Brain pericyte (primary cell): ENCODE measurements at regions not wholly inside any gene's neighbourhood (a gene's known extent, or its start where the extent isn't known, plus 50 kb on each side); places are given as distances from the start of the nearest gene placed in this dataset.
"Not testable (repeated sequence)": the region's sequence is repeated elsewhere in the genome, so short reads cannot be mapped to it uniquely, and the experiment has no call there.

Source experiments
- DNase-seq: peaks from one replicate; pipeline ENCODE4 v3.0.0-alpha.2; 2012; ENCODE audit warnings: low read depth, low spot score

DNA sequence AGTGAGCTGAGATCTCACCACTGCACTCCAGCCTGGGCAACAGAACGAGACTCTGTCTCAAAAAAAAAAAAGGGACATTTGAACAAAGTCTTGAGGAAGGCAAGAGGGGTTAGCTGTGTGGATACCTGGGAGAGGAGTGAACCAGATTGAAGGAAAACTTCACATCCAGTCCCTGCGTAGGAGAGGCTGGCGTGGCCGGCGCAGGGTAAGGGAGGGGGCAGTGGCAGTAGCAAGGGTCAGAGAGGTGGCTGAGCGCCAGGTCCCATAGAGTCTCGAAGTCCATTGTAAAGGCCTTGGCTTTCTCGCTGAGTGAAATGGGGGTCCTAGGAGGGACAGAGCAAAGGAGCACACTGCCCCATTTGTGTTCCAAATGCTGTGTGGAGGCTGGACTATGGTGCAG, 171.8 kb upstream of the WSCD1 start:
- no peak for DNase-seq

GRCh38 chr17:5899496-5900195, 170.5 kb upstream of the WSCD1 start:
- DNase-seq, result no peak

DNA sequence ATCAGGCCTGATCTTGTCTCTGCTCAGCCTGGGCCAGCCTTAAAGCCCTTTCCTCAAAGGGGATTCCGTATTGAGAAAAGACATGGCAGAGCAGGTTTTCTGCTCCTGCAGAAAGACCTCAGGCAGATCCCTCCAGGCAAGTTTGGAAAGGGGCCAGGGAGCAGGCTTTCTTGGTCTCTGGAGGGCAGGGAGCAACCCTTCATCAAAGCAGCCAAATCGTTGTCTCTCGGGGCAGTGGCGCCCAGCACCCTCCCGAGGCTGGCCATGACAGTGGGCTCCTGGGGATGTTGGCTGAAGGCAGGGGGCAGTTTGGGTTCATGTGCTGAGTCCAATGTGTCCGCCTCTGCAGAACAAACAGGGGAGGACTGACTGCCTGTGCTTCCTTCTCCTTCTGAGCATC, 168.4 kb upstream of the WSCD1 start:
- DNase-seq, result no peak

GRCh38 chr17:5902181-5903140, 167.7 kb upstream of the WSCD1 start:
- DNase-seq, result no peak

DNA sequence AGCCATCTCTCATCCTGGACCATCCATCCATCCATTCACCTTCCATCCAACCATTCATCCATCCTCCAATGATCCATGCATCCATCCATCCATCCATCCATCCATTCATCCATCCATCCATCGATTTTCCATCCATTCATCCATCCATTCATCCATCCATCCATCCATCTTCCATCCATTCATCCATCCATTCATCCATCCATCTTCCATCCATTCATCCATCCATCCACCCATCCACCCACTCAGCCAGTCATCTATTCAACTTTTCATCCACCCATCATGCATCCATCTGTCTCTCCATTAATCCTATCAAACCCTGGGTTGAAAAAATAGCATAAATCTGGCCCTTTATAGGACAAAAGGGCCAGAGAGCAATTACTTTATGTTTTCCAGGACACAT, 158.3 kb upstream of the WSCD1 start:
- DNase-seq, result no peak

DNA sequence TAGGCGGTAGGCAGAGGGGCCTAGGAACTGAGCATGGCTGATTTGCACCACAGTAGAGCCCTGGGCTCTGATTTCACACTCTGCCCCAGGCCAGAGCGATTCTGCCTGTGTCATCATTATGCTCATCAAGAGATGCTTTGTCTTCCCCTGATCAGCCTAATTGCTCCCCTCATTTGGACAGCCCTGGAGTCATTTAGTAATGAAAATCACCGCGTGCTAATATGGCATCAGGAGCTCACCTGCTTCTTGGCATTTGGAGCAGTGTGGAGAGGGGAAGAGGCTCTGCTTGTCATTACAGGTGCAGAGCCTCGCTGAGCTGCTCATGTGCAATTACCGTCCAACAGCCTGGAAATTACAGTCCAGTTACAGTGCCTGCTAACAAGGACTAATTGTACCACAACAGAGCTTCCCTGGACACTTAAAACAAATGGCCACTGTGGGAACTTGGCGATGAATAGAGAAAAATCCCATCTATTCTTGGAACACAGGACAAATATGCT, 157.1 kb upstream of the WSCD1 start:
- DNase-seq, result no peak

GRCh38 chr17:5913641-5914040, 156.5 kb upstream of the WSCD1 start:
- no peak for DNase-seq

- no peak for DNase-seq
These were observed 154.8 kb upstream of the WSCD1 start for GRCh38 chr17:5915337-5915736.

DNA sequence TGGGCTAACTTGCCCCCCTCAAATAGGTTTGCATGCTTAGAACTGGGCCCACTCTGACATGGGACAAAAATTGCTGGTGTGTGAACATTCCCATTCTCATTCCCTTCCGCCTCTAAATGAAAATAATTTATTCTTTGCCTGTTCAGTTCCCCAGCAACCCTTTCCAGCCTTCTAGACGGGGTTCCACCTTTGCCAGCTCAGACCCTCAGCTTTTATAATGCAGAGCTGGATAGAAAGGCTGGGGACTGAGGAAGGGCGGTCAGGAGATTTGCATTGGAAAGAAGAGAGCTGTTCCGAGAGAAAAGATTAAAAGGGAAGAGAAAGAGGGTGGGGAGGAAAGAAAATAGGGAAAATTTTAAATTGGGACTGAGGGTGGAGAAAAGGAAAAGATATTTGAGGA, 151.1 kb upstream of the WSCD1 start:
- DNase-seq, result no peak

GRCh38 chr17:5921512-5922282, 148.5 kb upstream of the WSCD1 start:
- DNase-seq, result no peak

DNA sequence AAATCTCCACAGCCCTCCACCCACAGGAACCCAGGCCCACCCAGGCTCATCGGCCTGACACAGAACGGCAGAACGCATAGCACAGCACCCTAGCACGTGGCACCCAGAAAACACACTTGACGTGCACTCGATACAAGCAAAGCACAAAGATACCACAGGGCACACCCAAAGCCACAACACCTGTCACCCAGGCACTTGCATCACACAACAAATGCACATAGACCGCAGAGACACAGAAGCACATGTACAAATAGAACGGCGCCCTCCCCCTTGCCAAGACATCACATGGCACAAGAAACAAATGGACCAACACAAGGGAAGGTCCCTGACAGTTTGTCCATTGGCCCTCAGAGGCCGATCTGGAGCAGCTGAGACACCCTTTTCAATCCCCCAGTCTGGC, 147.7 kb upstream of the WSCD1 start:
- DNase-seq, result no peak

DNA sequence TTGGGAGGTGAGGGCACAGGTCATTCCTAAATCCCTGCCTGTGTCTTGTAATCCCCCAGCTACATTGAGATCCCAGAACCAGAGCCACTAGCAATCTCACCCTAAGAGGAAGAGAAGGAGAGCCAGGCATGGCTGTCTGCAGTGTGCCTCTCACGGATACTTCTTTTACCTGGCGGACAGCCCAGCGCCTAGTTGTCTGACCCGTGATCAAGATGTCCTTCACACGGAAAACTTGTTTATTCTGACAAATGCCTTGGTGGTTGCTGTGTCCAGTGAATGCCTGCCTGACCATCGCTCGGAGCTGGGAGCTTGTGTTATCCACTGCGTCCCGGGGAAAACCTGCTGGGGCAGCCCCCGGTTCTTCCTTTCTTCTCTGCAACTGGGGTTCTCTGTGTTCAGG, 140.5 kb upstream of the WSCD1 start:
- no peak for DNase-seq

- DNase-seq, result not testable (repeated sequence)
These were observed 139.6 kb upstream of the WSCD1 start for GRCh38 chr17:5930555-5930954.

DNA sequence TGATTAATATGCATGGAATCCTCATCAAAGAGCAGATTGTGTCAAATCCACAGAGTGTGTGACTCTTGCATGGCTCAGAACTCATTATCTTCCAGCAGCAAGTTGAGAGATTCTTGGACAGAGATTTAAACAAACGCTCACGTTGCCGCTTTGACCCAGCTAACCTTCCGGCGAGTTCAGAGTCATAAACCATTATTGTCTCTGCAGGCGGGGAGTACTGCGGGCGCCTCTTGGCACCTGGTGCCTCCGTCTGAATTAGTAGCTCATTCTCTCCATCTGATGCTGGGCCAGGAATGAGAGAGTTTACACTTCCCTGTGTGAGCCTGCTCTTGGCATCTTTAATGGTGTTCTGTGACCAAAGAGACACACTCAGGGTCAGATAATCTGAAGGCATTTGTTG, 138.6 kb upstream of the WSCD1 start:
- no peak for DNase-seq

DNA sequence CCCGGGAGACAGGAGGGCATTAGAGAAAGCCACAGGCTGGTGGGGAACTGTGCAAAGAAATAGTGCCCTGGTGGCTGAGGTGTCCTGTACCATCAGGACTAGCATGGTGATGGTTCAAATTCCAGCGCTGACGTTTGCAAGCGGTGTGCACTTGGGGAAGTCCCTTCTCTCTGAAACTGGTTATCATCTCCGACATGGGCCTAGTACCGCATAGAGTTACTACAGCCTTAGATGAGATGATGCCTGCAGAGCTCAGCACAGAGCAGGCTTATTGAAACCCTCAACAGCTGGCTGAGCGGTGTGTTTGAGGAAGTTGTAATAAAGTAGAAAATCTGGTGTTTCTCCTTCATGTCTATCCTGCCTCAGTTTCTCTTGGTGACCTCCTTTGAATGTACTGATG, 136.7 kb upstream of the WSCD1 start:
- no peak for DNase-seq

GRCh38 chr17:5941258-5941657, 128.9 kb upstream of the WSCD1 start:
- no peak for DNase-seq

DNA sequence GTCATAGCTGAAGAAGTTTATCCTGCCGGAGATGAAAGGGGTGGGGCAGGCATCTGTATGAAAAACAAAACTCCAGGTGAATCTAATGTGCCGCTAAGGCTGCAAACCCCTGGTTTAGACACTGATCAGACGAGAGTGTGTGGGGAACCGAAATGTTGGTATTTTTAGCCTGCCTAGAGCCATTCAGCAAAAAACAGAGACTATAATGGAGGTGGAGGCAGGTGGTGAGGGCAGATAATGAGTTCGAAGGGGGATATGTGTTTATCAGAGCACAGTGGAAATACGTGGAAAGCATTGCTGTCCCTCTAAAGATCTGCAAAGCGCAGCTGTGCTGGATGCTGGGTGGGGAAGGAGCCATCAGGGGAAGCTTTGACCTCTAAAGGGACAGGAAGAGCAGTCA, 127.5 kb upstream of the WSCD1 start:
- DNase-seq, result no peak

- no peak for DNase-seq
These were observed 126.9 kb upstream of the WSCD1 start for GRCh38 chr17:5943232-5943631.

GRCh38 chr17:5943982-5944381, 126.2 kb upstream of the WSCD1 start:
- no peak for DNase-seq

DNA sequence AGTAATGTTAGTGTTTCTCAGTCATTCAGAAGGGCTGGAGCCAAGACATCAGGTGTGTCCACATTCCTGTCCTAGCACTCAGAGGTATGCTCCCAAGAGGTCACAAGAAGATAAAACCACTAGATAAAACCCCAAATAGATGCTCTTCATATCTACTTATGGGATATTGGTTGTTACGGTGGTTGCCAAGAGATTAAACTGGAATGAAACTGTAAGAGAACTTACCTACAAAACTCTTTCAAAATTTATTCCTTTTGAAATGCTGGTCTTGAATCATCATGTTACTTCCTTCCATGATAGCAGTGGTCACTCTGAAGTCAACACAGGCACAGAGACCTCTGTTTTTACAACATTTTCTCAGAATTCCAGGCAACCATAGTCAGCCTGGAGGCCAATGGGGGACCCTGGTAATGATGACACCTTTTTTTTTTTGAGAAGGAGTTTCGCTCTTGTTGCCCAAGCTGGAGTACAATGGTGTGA, 122.4 kb upstream of the WSCD1 start:
- no peak for DNase-seq

DNA sequence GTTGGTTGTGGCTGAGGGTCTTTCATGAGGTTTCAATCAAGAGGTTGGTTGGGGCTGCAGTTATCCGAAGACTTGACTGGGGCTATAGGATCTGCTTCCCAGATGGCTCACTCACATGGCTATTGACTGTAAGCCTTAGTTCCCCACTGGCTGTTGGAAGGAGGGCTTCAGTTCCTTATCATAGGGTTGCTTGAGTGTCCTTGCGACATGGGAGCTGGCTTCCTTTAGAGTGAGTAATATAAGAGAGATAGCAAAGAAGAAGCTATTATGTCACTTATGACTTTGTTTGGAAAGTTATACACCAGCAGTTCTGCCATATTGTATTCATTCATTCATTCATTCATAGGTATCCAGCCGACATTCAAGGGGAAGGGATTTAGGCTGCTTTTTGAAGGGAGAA, 121.4 kb upstream of the WSCD1 start:
- DNase-seq, result no peak

DNA sequence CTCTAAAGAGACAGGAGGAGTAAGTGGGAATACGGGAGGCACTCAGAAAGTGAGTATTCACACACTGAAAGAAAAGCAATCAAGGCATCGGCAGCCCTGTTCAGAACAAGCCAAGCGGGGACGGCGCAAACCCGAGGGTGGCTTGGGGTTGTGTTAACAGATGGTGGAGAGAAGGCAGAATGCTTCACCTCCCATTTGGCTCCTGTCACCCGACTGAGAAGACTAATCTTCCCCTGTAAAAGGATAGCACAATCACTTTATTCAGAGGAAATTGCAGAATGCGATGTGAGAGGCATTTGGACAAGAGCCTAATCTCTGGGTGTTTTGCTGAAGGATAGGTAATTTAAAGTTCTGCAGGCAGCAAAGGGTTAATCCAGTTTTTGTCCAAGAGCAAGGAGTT, 119.3 kb upstream of the WSCD1 start:
- DNase-seq, result no peak
